ENCODE measurements at regions not wholly inside any gene's neighbourhood (a gene's known extent, or its start where the extent isn't known, plus 50 kb on each side); places are given as distances from the start of the nearest gene placed in this dataset.

- TF ChIP-seq TAF1 (IDR thresholded peaks at IDR 0.05; ENCODE audit: borderline replicate concordance, insufficient read depth, low read length) = no peak
- TF ChIP-seq POLR2AphosphoS5 (IDR thresholded peaks at IDR 0.05; ENCODE audit: low read depth, low read length) = no peak
- no peak for TF ChIP-seq SIN3A (IDR thresholded peaks at IDR 0.05; ENCODE audit: borderline replicate concordance, insufficient read depth, low read length)
These were observed 297.1 kb downstream of the TMX3 start for GRCh38 chr18:68417826-68418225.
